Posterior vena cava (tissue), 2 donors: ENCODE measurements at regions not wholly inside any gene's neighbourhood (a gene's known extent, or its start where the extent isn't known, plus 50 kb on each side); places are given as distances from the start of the nearest gene placed in this dataset.
"Not testable (repeated sequence)": the region's sequence is repeated elsewhere in the genome, so short reads cannot be mapped to it uniquely, and the experiment has no call there.

Experiments
- DNase-seq: peaks from one replicate; pipeline ENCODE4 v3.0.0-alpha.2; 2020; ENCODE audit warnings: low spot score
- intact Hi-C, 2 donors: fragments of 100-400 bp; cut with DNase I; formaldehyde crosslinking; loops; one replicate each; pipeline versions ENCODE4 v1.14.1 to v1.14.2; 2022 to 2023
- donor health status: DM: yes; HTN: yes; CAD: no.
- donor health status: DM: yes; HTN: yes; CAD: no.

DNA sequence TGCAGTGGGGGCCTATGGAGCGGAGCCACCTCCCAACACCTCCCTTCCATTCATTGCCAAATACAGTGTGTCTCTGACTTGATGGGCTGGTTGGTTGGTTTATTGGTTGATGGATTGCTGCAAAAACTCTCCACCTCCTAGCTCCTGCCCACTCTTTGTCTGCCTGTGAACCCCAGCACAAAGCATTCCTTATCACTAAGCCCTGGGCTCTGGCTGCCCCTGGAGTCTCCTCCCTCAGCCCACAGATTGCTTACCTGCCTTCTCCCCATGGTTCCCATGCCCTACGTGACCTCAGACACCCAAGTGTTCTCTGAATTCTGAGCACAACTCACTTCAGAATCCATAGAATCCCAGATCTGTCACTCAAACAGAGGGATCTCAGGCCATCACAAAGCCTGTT is 139.1 kb upstream of the TPM1 start:
- no peak for DNase-seq
- intact Hi-C loops, result no loop called here

DNA sequence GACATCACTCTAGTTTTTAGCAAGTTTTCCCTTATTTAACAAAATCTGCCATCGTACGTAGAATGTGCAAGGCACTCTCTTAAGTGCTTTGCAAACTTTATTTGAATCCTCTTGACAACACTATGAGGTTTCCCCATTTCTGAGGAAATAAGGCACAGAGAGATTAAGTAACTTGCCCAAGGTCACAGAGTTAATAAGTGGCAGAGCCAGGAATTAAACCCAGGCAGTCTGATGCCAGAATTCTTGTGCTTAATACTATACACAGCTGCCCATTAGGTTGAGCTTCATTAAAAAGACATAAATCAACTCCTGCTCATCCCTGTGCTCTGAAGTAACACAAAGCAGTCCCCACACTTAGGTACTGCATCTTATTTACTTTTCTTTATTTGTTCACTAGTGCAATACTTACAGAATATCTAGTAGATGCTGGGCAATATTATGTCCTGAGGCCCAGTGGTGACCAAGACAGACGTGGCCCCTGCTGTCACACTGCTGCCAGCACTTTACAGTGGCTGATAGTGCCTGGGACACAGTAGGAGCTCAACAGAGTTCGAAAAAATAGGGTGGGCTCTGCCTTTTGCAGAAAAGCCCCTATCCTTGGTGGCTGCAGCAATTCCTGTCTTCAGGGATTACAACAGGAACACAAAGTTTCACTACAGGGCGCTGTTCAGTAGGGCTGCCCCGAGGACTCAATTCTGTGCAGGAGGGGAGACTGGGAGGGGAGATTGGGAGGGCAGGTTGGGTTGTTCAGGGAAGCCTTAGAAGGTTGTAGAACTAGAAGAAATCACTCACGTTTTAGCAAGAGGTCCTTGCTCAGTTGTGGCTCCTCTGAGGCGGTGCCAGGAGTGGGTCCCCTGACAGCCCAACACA is 138.3 kb upstream of the TPM1 start:
- no peak for DNase-seq
- intact Hi-C loops, result no loop called here

DNA sequence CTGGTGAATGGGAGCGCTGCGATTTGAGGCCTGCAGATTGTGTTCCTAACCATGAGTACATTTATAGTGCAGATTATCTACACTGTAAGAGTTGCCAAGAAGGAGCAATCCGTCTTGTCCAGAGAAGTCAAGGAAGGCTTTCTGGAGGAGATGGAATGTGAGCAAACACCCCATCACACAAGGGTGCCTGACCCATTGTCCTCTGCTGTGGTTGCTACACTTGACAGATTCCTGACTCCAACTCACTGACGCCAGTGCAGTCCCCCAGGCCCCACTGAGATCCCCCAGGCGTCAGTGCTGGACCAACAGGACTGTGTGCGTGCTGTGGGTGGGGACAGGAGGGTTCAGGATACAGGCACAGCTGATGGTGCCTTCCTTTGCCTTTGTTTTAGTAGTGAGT is 135.9 kb upstream of the TPM1 start:
- intact Hi-C loops, result no loop called here

DNA sequence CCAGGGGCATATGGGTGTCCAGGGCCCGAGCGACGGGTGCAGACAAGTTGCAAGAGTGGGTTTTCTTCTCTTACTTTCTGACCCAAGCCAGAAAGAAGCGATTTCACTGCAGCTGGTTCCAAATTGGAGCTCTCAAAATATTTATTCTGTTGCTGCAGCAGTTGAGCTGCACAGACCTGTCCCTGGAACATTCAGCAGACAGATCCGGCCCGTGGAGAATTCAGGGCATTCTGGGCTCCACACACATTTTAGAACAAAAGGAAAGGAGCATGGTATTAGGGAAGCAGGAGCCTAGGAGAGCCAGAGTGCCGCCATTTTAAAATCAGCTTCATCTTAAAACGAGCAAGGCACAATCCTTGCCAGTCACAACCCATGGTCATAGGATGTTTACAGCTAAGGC is 135.3 kb upstream of the TPM1 start:
- intact Hi-C loops, result no loop called here
- DNase-seq, result no peak

More for the DNA sequence above, 135.9 kb upstream of the TPM1 start:
- DNase-seq, result no peak

DNA sequence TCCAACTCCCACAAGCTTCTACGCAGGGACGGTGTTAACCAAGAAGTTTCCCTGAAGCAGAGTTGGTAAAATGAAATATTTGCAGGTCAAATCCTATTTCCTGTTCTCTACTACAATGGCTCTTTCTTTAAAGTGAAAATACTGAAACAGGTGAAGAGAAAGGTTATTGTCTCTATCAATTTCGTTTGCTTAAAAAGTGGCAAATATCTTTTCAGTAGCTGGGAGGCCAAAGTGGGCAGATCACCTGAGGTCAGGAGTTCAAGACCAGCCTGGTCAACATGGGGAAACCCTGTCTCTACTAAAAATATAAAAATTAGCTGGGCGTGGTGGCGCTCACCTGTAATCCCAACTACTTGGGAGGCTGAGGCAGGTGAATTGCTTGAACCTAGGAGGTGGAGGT is 134.2 kb upstream of the TPM1 start:
- intact Hi-C loops, DNase-seq: not testable (repeated sequence)

DNA sequence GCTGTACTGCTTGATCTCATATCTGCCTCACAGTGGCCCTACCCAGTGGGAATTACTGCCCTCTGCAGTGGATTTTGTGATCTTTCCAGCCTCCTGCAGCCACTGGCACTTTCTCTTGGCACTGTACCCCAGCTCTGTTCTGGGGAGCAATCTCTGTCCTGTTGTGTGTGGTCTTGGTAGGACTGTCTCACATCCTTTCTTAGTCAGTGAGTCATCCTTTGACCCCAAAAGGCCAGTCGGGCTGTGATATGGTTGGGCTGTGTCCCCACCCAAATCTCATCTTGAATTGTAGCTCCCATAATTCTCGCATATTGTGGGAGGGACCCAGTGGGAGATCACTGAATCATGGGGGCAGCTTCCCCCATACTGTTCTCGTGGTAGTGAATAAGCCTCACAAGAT is 133.3 kb upstream of the TPM1 start:
- DNase-seq, result no peak
- intact Hi-C loops, result no loop called here

DNA sequence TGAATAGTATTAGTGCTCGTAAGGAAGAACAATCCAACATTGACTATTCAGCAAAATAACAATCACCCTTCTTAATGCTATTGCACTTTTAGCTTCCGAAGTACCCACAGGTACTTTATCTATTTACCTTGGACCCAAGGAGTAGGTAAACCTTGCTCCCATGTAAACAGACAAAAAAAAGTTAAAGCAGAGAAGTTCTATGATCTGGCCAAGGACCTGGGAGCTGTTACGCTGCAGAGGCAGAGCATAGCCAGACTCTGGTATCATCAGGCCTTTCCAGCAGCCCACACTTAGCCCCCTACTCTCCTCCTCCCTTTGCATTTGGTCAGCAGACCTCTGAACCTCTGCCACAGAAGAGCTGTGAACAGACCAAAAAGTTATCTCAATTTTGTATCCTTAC is 130.3 kb upstream of the TPM1 start:
- no peak for DNase-seq
- intact Hi-C loops, result no loop called here

DNA sequence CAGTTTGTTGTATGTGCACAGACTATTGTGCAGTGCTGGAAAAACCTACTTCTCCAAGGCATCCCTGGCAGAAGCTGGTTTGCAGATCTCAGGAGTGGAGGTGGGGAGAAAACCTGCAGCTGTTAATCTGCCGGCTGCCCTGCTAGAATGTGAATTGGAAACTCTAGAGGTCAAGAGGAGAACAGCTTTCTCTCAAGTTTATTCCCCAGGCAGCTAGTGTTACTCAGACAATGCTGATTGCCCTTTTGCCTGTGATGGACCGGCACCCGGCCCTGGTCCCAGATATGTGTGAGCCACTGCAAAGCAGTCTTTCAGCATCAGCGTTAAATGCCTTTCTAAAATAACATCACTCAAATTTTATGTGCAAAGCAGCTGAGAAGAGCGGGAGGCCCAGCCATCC is 129.7 kb upstream of the TPM1 start:
- intact Hi-C loops, result no loop called here
- no peak for DNase-seq

DNA sequence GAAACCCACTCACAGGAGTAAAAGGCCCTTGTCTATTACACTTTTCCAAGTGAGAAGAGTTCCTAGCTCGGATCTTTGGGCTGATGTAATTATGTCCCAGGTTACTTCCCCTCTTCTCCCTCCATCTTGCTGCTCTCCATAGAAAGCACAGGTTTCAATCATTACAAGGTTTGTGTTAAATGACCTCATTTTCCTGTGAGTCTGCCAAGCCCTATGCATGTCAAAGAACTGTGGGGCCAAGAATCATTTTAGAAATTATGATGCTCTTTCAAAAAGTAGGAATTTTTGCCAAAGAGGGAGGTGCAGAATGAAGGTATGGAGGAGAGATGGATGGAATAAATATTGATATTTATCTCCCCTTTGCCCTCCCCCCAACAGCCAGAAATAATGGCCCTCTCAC is 129.3 kb upstream of the TPM1 start:
- no peak for DNase-seq
- intact Hi-C loops, result no loop called here

DNA sequence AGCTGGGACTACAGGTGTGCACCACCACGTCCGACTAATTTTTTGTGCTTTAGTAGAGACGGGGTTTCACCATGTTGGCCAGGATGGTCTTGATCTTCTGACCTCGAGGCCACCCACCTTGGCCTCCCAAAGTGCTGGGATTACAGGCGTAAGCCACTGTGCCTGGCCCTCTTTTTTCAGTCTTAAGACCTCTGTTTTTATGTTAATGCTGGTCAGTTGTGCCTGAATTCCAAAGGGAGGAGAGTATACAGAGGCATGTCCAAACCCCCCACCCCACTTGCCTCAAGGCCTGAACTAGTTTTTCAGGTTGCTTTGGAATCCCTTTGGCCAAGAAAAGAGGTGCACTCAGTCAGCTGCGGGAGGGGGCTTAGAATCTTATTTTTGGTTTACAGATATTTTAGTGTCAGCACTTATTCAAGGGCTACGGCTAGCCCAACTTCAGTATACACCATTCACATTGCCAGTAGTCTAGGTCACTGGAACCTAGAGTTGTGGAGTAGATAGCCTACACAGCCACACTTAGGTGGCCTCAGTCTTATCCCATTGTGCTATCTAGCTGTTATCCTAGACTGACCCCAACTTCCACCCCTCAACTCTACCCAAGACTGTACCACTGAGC is 128.0 kb upstream of the TPM1 start:
- intact Hi-C loops, result no loop called here
- no peak for DNase-seq

DNA sequence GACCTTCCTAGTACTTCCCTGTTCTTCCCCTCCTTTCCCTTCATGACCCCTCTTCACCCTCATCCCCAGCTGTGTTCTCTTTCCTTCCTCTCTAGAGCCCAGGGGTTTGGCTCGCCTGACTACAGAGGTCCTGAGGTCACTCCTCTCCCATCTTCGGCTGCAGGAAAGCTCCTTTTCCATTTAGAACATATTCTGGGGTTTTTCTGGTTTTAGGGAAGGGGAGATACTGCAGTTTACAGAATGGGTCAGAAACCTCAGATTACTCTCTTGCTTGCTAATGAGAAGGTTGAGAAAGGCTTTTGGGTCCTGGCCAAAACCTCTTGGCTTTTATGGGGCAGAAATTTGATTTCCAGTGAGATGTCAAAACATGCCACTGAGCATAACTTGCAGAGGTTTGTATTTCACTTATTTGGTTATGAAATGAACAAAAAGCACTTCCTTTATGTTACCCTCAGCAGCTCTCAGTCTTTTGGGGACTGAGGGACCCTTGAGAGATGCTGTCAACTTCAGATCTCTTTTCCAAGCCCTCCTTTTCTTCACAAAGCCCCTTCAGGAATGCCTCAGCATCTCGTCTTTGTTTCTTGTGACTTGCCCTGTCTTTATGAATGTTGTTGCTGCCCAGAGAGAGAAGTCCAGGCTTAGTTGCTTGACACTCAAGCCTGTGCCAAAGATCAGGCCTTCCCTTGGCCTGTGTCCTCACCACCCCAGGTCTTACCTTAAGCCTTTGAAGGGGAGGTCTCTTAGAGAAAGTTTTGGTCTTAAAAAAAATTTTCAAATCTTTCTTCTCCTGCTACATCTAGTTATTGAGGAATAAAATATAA is 121.7 kb upstream of the TPM1 start:
- intact Hi-C loops, result loop anchor here in 1 of 2 donors (5.0 kb wide), 1 partner anchor 139 kb away; no protein-coding TSS in a partner anchor
- DNase-seq, result no peak

DNA sequence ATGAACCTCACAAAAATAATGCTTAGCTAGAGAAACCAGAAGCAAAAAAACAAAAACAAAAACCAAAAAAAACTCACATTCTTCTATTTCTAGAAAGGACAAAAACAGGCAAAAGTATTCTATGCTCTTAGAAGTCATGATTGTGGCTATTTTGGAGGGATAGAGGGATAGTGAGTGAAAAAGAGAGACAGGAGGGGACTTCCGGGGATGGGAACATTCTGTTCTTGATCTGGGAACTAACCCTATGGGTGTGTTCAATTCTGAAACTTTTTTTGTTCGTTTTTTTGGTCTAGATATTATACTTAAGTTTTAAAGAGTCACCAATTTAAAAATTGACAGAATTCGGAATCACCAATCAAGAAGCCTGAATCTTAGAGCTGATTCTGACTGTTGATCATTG is 120.0 kb upstream of the TPM1 start:
- intact Hi-C loops, result loop anchor here in 1 of 2 donors (5.0 kb wide), 1 partner anchor 140 kb away; no protein-coding TSS in a partner anchor
- no peak for DNase-seq

DNA sequence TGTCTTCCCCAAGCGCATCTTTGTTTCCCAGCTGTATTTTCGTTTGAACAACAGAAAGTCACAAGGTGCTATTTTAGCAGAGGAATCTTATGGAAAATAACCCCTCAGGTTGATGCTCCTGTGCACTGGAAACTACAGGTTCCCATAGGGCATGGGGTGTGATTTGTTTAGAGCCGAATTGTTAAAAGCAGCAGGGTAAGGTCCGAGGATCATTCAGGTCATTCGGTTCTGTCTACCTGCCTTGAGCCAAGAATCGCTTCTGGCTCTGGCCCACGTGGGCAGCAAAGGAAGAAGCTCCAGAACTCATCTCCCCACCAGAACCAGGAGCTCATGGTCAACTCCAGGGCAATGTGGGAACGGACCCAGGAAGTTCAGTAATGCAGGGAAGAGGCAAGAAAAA is 116.7 kb upstream of the TPM1 start:
- DNase-seq, result no peak
- intact Hi-C loops, result no loop called here

DNA sequence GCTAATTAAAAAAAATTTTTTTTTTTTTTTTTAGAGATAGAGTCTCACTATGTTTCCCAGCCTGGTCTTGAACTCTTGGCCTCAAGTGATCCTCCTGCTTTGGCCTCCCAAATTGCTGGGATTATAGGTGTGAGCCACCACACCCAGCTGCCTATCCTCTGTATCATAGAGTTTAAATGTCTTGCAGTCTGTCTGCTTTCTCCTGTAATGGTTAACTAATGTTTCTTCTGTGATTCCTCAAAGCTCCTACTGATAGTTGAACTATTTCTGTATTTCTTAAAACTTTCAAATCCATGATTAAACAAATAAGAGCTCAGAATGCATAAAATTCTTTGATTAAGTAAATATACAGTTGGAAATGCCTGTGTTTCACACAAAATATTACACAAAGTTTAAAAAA is 115.4 kb upstream of the TPM1 start:
- intact Hi-C loops, result no loop called here
- no peak for DNase-seq

DNA sequence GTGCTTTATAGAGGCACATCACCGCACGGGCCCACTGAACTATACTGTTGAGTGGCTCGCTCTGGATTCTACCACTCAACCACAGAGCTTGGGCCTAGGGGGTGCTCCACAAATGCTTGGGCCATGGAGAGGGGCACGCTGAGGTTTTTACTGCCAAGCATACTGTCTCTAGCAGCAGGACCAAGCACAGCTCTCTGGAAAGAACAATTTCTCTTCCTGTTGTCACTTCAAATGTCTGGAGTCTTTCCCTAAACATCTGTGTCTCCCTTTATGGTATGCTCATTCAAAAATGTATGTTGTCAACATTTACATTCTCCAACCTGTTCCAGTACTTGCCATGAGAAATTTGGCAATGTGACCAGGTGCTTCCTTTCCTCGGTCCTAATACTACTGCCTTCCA is 114.7 kb upstream of the TPM1 start:
- no peak for DNase-seq
- intact Hi-C loops, result no loop called here

DNA sequence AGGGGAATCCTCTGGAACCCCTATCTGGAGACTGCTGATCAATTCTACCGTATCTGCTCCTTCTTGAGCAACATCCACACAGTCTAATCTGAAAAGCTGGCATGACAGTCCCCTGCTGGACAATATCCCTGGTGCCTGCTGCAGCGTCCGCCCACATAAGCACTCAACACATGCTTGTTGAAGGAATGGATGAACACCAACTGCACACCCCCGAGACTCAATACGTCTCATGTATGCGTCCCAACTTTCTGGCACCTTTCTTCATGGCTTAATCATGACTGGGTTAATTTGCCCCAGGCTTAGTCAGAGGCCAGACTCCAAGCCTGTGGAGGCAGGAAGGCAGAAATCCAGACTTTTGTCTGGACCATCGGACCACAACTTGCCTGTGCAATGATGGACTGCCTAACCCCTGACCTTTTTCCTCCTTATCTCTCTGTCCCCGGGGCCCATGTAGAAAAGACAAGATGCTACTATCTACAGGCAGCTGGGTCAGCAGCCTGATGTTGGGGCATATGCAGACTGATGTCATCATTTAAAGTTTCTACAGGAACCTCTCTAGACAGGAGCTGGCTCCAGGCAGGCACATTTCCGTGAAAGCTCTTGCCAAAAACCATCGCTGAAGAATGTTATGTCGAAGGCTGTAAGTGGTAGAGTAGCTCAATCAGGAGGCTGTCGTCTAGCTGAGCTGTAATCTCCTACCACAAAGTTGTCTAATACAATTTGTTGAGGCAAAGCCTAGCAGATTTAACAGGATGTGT is 114.1 kb upstream of the TPM1 start:
- intact Hi-C loops, result no loop called here
- DNase-seq, result no peak

DNA sequence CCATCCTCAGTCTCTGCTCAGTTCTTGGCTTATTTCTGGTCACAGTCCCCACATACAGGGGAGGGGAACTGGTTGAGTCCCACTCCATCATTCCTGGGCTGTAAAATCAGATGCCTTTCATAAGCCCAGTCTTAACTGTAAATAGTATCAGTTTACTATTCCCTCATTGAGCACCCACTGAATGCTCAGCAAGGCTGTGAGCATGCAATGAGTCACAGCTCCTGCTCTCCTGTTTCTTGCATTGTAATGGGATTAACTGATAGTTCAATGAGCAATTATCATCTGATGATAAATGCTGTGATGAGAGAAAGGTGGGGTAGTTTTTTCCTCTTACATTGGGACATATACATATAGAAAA is 113.6 kb upstream of the TPM1 start:
- no peak for DNase-seq
- intact Hi-C loops, result no loop called here

DNA sequence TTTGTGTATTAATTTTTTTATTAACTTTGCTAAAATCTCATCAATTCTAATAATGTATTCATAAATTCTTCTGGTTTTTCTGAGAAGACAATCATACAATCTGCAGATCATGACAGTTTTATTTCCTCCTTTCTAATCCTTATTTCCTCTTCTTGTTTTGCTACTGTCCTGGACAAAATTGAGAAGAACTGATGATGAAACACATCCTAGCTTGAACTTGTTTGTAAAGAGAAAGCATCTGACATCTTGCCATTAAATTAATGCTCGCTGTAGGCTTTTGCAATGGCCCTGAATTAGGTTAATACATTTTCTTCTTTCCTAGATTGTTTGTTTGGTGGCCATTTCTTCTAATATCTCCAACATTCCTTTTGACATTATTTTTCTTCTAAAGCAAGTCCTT is 110.9 kb upstream of the TPM1 start:
- intact Hi-C loops, result no loop called here
- DNase-seq, result no peak

DNA sequence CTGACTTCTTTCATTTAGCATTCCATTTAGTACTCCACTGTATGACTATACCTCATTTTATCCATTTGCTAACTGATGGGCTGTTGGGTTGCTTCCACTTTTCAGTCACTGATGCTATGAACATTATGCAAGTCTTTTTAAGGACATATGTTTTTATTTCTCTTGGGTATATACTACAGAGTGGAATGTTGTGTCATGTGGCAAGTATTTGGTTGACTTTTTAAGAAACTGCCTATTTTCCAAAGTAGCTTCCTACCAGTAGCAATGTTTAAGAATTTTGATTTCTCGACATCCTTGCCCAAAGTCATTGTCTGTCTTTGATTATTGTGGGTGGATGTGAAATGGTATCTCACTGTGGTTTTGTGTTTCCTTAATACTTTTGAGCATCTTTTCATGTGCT is 110.1 kb upstream of the TPM1 start:
- intact Hi-C loops, result no loop called here
- no peak for DNase-seq

DNA sequence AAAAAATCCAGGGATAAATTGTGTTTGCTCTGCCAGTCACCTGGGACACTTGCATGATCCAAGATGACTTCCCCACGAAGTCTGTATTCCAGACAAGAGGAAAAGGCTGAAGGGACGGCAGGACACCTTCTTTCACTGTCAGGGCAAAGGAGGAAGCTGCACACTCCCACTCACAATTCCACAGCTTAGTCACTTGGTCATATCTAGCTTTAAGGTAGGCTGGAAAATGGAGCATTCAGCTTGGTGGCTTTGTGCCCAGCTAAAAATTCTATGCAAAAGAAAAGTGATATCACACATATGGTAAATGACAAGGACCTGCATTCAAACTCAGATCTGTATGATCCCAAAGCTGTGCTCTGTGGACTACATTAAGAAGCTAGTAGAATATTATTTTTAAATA is 109.2 kb upstream of the TPM1 start:
- no peak for DNase-seq
- intact Hi-C loops, result no loop called here
